Hepatocyte (in vitro differentiated cells): ENCODE measurements at regions not wholly inside any gene's neighbourhood (a gene's known extent, or its start where the extent isn't known, plus 50 kb on each side); places are given as distances from the start of the nearest gene placed in this dataset.

ENCODE experiments used
- EZH2 ChIP-seq: fragments of 200-600 bp; sonication (generic); IDR thresholded peaks from 2 replicates; pipeline ENCODE4 v1.6.1; 2016; ENCODE audit warnings: antibody characterized with exemption, mild to moderate bottlenecking, borderline replicate concordance
- EZH2phosphoT487 ChIP-seq: fragments of 200-600 bp; sonication (generic); IDR thresholded peaks from one replicate; pipeline ENCODE4 v1.6.1; 2018; ENCODE audit warnings: antibody characterized with exemption, mild to moderate bottlenecking, low read depth, moderate library complexity; ENCODE audit not compliant: unreplicated experiment, severe bottlenecking

DNA sequence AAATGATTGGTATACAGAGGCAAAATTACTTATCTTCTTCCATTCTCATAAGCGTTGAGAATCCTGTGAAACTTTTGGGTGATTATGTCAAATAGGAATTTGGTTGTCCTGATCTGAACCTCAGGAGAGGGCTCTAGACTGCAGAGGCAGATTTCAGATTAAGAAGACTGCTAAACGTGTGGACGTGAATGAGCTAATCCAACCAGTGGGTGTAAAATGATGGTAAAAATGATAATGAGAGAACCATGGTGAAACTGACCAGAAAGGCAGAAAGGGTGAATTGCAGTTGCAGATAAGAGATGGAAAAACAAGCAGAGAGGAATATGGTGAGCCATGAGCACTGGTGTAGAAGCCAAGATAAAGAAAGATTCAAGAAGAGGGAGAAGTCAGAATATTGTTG is 1200.2 kb upstream of the CDH6 start:
- no peak for TF ChIP-seq EZH2phosphoT487
- TF ChIP-seq EZH2 = no peak
